ENCODE measurements at regions not wholly inside any gene's neighbourhood (a gene's known extent, or its start where the extent isn't known, plus 50 kb on each side); places are given as distances from the start of the nearest gene placed in this dataset.

- TF ChIP-seq FOXK2 (IDR thresholded peaks at IDR 0.05) (no peak), BHLHE40 (IDR thresholded peaks at IDR 0.05; ENCODE audit: borderline replicate concordance) (no peak), SP1 (IDR thresholded peaks at IDR 0.05) (no peak), FOXM1 (IDR thresholded peaks at IDR 0.05; ENCODE audit: borderline replicate concordance) (no peak), SUZ12 (IDR thresholded peaks at IDR 0.05) (no peak), ZNF384 (IDR thresholded peaks at IDR 0.05) (no peak), PKNOX1 (IDR thresholded peaks at IDR 0.05) (no peak), L3MBTL2 (conservative IDR thresholded peaks at IDR 0.05) (no peak), TARDBP (IDR thresholded peaks at IDR 0.05) (no peak), ARNT (IDR thresholded peaks at IDR 0.05) (no peak)
Measured at GRCh38 chr3:110180733-110181132, 843.4 kb upstream of the DPPA4 start.

Measured in HEK293T (cell line).